Astrocyte of the cerebellum (primary cell): ENCODE measurements at regions not wholly inside any gene's neighbourhood (a gene's known extent, or its start where the extent isn't known, plus 50 kb on each side); places are given as distances from the start of the nearest gene placed in this dataset.
A peak's percentile ranks its signal among the peaks of the same experiment; 100 is the strongest.

Experiments used
- DNase-seq: peaks from one replicate; pipeline ENCODE4 v3.0.0-alpha.2; 2011; ENCODE audit warnings: low read depth
- H3K4me3 ChIP-seq: 2 replicates; pipeline ENCODE4 v1.5.1; 2011; ENCODE audit warnings: mild to moderate bottlenecking, low read depth, low read length, moderate library complexity
- in situ Hi-C: cut with HindIII; loops from 2 replicates; pipeline ENCODE4 v1.10.0; 2017; ENCODE audit warnings: low sequenced_read_pairs
- TF ChIP-seq, protein P1 (sequence below): IDR thresholded peaks from 2 replicates; pipeline ENCODE4 v1.5.1; 2012; ENCODE audit warnings: low read length, low read depth, moderate library complexity, mild to moderate bottlenecking; ENCODE audit errors: missing control alignments

DNA sequence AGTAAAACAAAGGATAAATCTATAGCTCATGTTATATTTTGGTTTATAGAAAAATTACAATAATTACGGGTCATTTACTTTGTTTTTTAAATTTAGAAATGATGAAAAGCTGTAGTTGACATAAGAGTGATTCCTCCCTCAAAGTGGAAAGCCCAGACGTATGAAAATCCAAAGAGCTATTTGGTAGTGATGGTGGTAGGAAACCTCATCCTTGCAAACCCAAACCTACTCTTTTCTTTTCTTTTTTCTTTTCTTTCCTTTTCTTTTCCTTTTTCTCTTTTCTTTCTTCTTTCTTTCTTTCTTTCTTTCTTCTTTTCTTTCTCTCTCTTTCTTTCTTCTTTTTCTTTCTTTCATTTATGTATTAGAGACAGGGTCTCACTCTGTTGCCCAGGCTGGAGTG, 190.3 kb upstream of the RASSF8 start:
- no peak for DNase-seq
- H3K4me3 ChIP-seq: no peak overlapping the region
- in situ Hi-C loops: no loop called here
- TF ChIP-seq, protein P1, sequence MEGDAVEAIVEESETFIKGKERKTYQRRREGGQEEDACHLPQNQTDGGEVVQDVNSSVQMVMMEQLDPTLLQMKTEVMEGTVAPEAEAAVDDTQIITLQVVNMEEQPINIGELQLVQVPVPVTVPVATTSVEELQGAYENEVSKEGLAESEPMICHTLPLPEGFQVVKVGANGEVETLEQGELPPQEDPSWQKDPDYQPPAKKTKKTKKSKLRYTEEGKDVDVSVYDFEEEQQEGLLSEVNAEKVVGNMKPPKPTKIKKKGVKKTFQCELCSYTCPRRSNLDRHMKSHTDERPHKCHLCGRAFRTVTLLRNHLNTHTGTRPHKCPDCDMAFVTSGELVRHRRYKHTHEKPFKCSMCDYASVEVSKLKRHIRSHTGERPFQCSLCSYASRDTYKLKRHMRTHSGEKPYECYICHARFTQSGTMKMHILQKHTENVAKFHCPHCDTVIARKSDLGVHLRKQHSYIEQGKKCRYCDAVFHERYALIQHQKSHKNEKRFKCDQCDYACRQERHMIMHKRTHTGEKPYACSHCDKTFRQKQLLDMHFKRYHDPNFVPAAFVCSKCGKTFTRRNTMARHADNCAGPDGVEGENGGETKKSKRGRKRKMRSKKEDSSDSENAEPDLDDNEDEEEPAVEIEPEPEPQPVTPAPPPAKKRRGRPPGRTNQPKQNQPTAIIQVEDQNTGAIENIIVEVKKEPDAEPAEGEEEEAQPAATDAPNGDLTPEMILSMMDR: no peak

DNA sequence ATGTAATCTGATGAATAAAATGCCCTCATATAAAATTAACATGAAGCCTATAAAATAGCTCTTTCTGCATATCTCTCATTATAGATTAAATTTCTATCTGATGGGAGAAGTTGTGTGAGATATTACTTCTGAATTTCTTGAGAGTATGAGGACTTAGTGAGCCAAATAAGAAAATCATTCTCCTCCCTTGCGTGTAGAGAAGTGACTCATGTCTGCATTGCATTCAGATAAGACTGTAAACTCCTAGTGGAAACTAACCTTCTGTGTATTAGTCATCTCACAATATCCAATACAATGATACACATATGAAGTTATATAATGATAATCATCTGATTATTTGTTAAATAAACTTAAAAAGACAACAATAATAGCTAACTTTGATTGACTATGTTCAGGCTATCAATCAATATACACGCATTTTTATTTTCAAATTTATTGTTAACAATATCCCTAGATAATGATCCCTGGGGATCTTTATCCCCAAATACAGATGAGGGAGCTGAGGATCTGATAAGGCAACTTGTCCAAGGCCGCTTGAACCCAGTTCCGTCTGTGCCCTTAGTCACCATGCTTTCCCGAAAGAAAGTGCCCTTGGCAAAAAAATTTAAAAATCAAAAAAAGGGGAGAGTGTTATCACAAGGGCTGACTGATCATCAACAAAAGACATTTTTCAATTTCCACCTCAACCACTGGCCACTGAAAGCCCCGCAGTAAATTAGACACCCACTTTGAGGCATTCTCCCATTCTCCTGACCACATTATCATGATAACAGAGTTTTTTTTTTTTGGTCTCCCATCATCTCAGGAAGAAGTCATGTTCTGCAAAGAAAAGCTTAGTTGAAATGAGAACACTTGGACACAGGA, 189.2 kb upstream of the RASSF8 start:
- TF ChIP-seq, protein P1: no peak
- no peak overlapping the region for H3K4me3 ChIP-seq
- peak; percentile 42 for DNase-seq
- in situ Hi-C loops: no loop called here

DNA sequence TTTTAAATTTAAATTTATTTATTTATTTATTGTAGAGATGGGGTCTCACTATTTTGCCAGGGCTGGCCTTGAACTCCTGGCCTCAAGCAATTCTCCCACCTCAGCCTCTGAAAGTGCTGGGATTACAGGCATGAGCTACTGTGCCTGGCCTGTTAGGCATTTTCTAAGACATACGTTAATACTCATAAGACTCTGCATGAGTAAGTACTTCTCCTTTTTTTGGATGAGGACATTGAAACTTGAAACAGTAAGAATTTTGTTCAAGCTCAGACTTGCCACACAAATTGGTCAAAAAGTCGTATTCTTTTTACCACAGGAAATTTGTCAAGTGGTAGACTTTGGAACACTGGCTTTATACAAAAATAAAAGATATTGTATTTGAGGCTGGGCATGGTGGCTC, 187.4 kb upstream of the RASSF8 start:
- H3K4me3 ChIP-seq: no peak overlapping the region
- no peak for DNase-seq
- in situ Hi-C loops: no loop called here
- TF ChIP-seq, protein P1: no peak

DNA sequence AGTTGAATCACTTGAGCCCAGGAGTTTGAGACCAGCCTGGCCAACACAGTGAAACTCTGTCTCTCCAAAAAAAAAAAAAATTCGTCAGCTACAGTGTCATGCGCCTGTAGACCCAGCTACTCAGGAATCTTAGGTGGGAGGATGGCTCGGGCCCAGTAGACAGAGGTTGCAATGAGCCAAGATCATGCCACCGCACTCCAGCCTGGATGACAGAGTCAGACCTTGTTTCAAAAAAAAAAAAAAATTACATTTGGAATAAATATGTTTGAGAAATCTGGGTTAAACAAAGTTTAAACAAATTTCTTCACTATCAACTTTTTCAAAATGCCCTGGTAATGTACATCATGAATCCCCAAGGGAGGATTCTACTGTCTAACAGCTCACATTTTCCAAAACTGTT, 187.0 kb upstream of the RASSF8 start:
- TF ChIP-seq, protein P1: no peak
- no peak for DNase-seq
- no peak overlapping the region for H3K4me3 ChIP-seq
- in situ Hi-C loops: no loop called here

DNA sequence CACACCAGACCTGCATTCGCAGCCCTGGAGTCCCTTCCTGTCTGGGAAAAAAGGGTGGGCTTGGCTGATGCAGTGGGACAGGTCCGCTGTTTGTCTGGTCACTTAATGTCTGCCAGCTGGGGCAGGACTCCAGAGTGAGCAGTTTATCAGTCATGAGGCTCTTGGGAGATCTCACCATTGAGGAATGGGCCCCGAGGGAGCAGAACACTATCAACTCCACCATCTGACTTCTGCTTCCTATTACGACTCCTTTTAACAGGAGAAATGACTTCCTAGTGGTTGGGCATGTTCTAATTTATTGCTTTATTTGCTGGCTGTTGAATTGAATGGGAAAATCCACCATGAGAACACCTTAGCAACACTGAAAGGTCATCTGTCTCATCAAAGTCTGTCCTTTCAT, 182.5 kb upstream of the RASSF8 start:
- no peak overlapping the region for H3K4me3 ChIP-seq
- TF ChIP-seq, protein P1: no peak
- in situ Hi-C loops: no loop called here
- no peak for DNase-seq

DNA sequence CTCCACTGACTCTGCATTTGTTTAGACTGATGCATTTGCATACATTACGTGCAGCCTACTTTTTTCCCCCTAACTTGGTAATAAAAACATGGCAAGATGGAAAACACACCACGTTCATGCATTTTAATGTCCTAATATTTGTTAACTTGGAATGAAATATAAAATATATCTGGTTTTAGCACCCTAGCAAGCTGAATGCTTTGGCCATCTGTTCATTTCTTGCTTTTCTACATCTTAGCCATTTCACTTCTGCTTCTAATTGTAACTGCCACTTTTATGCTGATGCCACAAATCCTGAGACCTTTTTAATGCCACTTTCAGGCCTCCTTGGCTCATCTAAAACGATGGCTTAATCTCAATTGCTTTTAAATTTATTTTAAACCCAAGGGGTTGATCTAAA, 177.7 kb upstream of the RASSF8 start:
- TF ChIP-seq, protein P1: no peak
- in situ Hi-C loops: no loop called here
- DNase-seq: no peak
- no peak overlapping the region for H3K4me3 ChIP-seq
